Vagina (tissue), 2 donors: ENCODE measurements at regions not wholly inside any gene's neighbourhood (a gene's known extent, or its start where the extent isn't known, plus 50 kb on each side); places are given as distances from the start of the nearest gene placed in this dataset.

Experiments used
- DNase-seq, 2 donors: peaks; one replicate each; pipeline ENCODE4 v3.0.0-alpha.2; 2017; ENCODE audit errors: extremely low spot score in 2 of 2
- H3K27ac ChIP-seq: fragments of 200-600 bp; sonication (generic); one replicate; pipeline ENCODE4 v1.5.1; 2019
- H3K27me3 ChIP-seq: fragments of 200-600 bp; sonication (generic); one replicate; pipeline ENCODE4 v1.5.1; 2019
- H3K36me3 ChIP-seq, 2 donors: fragments of 200-600 bp; sonication (generic); one replicate each; pipeline ENCODE4 v1.5.1; 2017 to 2019
- H3K4me1 ChIP-seq: fragments of 200-600 bp; sonication (generic); one replicate; pipeline ENCODE4 v1.5.1; 2019
- H3K4me3 ChIP-seq, 2 donors: fragments of 200-600 bp; sonication (generic); 1 replicate in 1 of 2; 2 replicates in 1 of 2; pipeline ENCODE4 v1.5.1; 2016 to 2019
- H3K9me3 ChIP-seq: fragments of 200-600 bp; sonication (generic); one replicate; pipeline ENCODE4 v1.5.1; 2019
- POLR2A ChIP-seq, 2 donors: fragments of 450-650 bp; IDR thresholded peaks; one replicate each; pipeline ENCODE4 v1.6.1; 2017; ENCODE audit warnings: antibody characterized with exemption in 2 of 2, mild to moderate bottlenecking in 2 of 2, moderate library complexity in 2 of 2
- POLR2AphosphoS5 ChIP-seq, 2 donors: sonication (generic); formaldehyde crosslinking; IDR thresholded peaks; one replicate each; pipeline ENCODE4 v1.9.0; 2017; ENCODE audit warnings: antibody characterized with exemption in 2 of 2, mild to moderate bottlenecking in 2 of 2, low read depth in 1 of 2; ENCODE audit not compliant: insufficient read depth in 1 of 2
- intact Hi-C: fragments of 100-400 bp; cut with DNase I; formaldehyde crosslinking; loops from one replicate; pipeline ENCODE4 v1.15.1; 2023
- TF ChIP-seq, protein P1 (sequence below), 3 experiments: fragments of 450-650 bp in 2 of 3; fragments of 200-600 bp in 1 of 3; sonication (generic) in 1 of 3; IDR thresholded peaks; one replicate each; pipeline ENCODE4 v1.5.1; 2017 to 2019; ENCODE audit warnings: antibody characterized with exemption in 3 of 3, mild to moderate bottlenecking in 2 of 3, moderate library complexity in 2 of 3

DNA sequence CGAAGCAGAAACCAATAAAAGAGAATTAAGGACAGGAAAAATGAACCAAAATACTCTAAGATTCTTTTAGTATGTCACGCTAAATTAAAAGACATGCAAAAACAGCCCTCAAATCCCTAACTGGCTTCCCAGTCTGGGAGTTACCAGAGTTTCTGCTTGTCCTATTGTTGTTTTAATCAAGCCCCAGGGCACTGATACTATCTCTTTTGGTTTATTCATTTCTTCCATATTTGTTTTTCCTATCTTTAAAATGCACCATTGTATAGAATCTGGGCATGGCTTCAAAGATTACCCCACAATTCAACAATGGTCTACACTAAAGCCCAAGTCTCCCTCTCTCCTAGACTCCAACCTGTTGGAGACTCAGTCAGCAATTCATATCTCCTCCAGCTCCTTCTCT is 169.1 kb downstream of the MYLK4 start:
- no peaks in the 10 kb centered on the region for H3K36me3 ChIP-seq
- no peaks in the 10 kb centered on the region for H3K9me3 ChIP-seq
- DNase-seq = no peak
- TF ChIP-seq POLR2A (IDR thresholded peaks at IDR 0.05) = no peak
- no peak for TF ChIP-seq POLR2AphosphoS5 (IDR thresholded peaks at IDR 0.05; ENCODE audit: insufficient read depth in 1 of 2, low read depth in 1 of 2)
- TF ChIP-seq, protein P1, sequence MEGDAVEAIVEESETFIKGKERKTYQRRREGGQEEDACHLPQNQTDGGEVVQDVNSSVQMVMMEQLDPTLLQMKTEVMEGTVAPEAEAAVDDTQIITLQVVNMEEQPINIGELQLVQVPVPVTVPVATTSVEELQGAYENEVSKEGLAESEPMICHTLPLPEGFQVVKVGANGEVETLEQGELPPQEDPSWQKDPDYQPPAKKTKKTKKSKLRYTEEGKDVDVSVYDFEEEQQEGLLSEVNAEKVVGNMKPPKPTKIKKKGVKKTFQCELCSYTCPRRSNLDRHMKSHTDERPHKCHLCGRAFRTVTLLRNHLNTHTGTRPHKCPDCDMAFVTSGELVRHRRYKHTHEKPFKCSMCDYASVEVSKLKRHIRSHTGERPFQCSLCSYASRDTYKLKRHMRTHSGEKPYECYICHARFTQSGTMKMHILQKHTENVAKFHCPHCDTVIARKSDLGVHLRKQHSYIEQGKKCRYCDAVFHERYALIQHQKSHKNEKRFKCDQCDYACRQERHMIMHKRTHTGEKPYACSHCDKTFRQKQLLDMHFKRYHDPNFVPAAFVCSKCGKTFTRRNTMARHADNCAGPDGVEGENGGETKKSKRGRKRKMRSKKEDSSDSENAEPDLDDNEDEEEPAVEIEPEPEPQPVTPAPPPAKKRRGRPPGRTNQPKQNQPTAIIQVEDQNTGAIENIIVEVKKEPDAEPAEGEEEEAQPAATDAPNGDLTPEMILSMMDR (IDR thresholded peaks at IDR 0.05) = no peak
- H3K27ac ChIP-seq = no peak overlapping the region
- no peaks in the 10 kb centered on the region for H3K27me3 ChIP-seq
- intact Hi-C loops = no loop called here
- no peak overlapping the region for H3K4me3 ChIP-seq
- no peaks in the 10 kb centered on the region for H3K4me1 ChIP-seq

GRCh38 chr6:2581011-2581410 is 169.7 kb downstream of the MYLK4 start:
- no peak for DNase-seq
- intact Hi-C loops = no loop called here
- no peak overlapping the region for H3K4me3 ChIP-seq
- H3K27ac ChIP-seq = no peak overlapping the region
- no peaks in the 10 kb centered on the region for H3K9me3 ChIP-seq
- H3K36me3 ChIP-seq = no peaks in the 10 kb centered on the region
- H3K4me1 ChIP-seq = no peaks in the 10 kb centered on the region
- TF ChIP-seq POLR2A (IDR thresholded peaks at IDR 0.05) (no peak), POLR2AphosphoS5 (IDR thresholded peaks at IDR 0.05; ENCODE audit: insufficient read depth in 1 of 2, low read depth in 1 of 2) (no peak)
- TF ChIP-seq, protein P1 (IDR thresholded peaks at IDR 0.05) = no peak
- H3K27me3 ChIP-seq = no peaks in the 10 kb centered on the region

- Histone ChIP-seq H3K4me3 (no peak overlapping the region), H3K27ac (no peak overlapping the region)
Observed at GRCh38 chr6:2579804-2580570, 170.7 kb downstream of the MYLK4 start.

DNA sequence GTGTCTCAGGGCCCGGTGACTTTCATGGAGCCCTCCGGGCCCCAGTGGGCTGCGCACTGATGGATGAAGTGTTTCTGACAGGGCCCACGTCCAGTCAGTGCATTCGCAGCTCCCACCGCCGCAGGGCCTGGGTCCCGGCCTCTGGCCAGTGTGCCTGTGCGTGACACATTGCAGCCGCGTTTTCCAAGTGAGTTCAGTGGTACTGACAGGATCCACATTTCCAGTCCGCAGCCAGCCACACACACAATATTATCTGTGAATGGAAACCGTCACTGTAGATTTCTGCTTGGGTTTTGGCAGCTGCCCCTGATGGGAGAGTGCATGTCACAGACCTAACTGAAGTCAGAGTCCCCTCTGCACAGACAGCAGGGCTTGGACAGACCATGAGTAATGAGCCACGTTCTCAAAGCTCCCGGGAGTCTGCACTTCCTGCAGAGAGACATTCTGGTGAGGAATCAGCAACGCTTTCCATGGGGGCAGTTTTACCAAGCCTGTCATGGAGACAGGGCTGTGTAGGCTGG is 171.4 kb downstream of the MYLK4 start:
- H3K27ac ChIP-seq = no peak overlapping the region
- no peak for TF ChIP-seq POLR2AphosphoS5 (IDR thresholded peaks at IDR 0.05; ENCODE audit: insufficient read depth in 1 of 2, low read depth in 1 of 2)
- TF ChIP-seq, protein P1 (IDR thresholded peaks at IDR 0.05) = no peak
- no peak for TF ChIP-seq POLR2A (IDR thresholded peaks at IDR 0.05)
- no peaks in the 10 kb centered on the region for H3K36me3 ChIP-seq
- no peaks in the 10 kb centered on the region for H3K9me3 ChIP-seq
- no peaks in the 10 kb centered on the region for H3K4me1 ChIP-seq
- no peak overlapping the region for H3K4me3 ChIP-seq
- no peak for DNase-seq
- intact Hi-C loops = no loop called here
- H3K27me3 ChIP-seq = no peaks in the 10 kb centered on the region

More at GRCh38 chr6:2579804-2580570, 170.7 kb downstream of the MYLK4 start:
- TF ChIP-seq POLR2A (IDR thresholded peaks at IDR 0.05) (no peak), POLR2AphosphoS5 (IDR thresholded peaks at IDR 0.05; ENCODE audit: insufficient read depth in 1 of 2, low read depth in 1 of 2) (no peak)
- TF ChIP-seq, protein P1 (IDR thresholded peaks at IDR 0.05) = no peak
- intact Hi-C loops = no loop called here
- Histone ChIP-seq H3K9me3 (no peaks in the 10 kb centered on the region), H3K4me1 (no peaks in the 10 kb centered on the region), H3K27me3 (no peaks in the 10 kb centered on the region), H3K36me3 (no peaks in the 10 kb centered on the region)
- DNase-seq = no peak

DNA sequence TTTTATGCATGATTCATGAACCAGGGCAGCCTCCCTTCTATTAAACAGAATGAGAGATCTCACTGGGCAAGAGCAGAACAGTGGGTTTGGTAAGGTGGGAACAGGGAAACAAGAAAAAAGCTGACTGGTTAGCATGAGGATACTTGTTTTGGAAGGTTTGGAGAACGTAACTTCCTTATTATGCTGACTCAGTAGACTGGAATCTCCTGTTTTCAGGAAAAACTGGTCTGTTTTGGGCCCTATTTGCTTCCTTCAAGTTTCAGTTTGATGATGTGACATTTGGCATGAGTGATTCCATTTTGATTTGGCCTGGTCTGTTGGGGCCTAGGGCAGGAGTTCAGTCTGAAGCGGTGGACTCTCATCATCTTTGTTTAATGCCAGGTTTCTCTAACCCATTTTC is 172.0 kb downstream of the MYLK4 start:
- H3K4me3 ChIP-seq = no peak overlapping the region
- intact Hi-C loops = no loop called here
- H3K27me3 ChIP-seq = no peaks in the 10 kb centered on the region
- H3K9me3 ChIP-seq = no peaks in the 10 kb centered on the region
- no peaks in the 10 kb centered on the region for H3K36me3 ChIP-seq
- no peak for DNase-seq
- TF ChIP-seq, protein P1 (IDR thresholded peaks at IDR 0.05) = no peak
- TF ChIP-seq POLR2AphosphoS5 (IDR thresholded peaks at IDR 0.05; ENCODE audit: insufficient read depth in 1 of 2, low read depth in 1 of 2) (no peak), POLR2A (IDR thresholded peaks at IDR 0.05) (no peak)
- no peaks in the 10 kb centered on the region for H3K4me1 ChIP-seq
- H3K27ac ChIP-seq = no peak overlapping the region
